GM12874 (cell line): ENCODE measurements at regions not wholly inside any gene's neighbourhood (a gene's known extent, or its start where the extent isn't known, plus 50 kb on each side); places are given as distances from the start of the nearest gene placed in this dataset.

ENCODE experiments used
- CTCF ChIP-seq: IDR thresholded peaks from 2 replicates; pipeline ENCODE4 v1.5.1; 2011; ENCODE audit warnings: low read depth, mild to moderate bottlenecking, control low read depth, low read length, moderate library complexity; ENCODE audit not compliant: insufficient read depth

GRCh38 chr18:70450426-70451253, 161.8 kb downstream of the SOCS6 start:
- TF ChIP-seq CTCF: 0 out of 2 replicates have a peak, but pooled peaks have one; percentile 8

- no peak for TF ChIP-seq CTCF
These were observed 159.7 kb downstream of the SOCS6 start for GRCh38 chr18:70448588-70448987.

- TF ChIP-seq CTCF: no peak
These were observed 157.2 kb downstream of the SOCS6 start for GRCh38 chr18:70446063-70446462.

GRCh38 chr18:70442933-70443332, 154.1 kb downstream of the SOCS6 start:
- no peak for TF ChIP-seq CTCF

- TF ChIP-seq CTCF: no peak
These were observed 144.1 kb downstream of the SOCS6 start for GRCh38 chr18:70432804-70433400.

- no peak for TF ChIP-seq CTCF
These were observed 142.4 kb downstream of the SOCS6 start for GRCh38 chr18:70431203-70431624.

GRCh38 chr18:70430501-70431173, 141.8 kb downstream of the SOCS6 start:
- TF ChIP-seq CTCF: no peak
